Ishikawa (cell line): ENCODE measurements at regions not wholly inside any gene's neighbourhood (a gene's known extent, or its start where the extent isn't known, plus 50 kb on each side); places are given as distances from the start of the nearest gene placed in this dataset.

ENCODE experiments used
- CEBPB ChIP-seq: IDR thresholded peaks from 2 replicates; pipeline ENCODE4 v1.6.1; 2012
- CREB1 ChIP-seq: IDR thresholded peaks from 2 replicates; pipeline ENCODE4 v1.6.1; 2012; ENCODE audit warnings: low read depth
- EGR1 ChIP-seq: IDR thresholded peaks from 2 replicates; pipeline ENCODE4 v1.6.1; 2012
- EP300 ChIP-seq: IDR thresholded peaks from 2 replicates; pipeline ENCODE4 v1.6.1; 2012; ENCODE audit warnings: borderline replicate concordance
- FOXM1 ChIP-seq: IDR thresholded peaks from 2 replicates; pipeline ENCODE4 v1.6.1; 2012; ENCODE audit warnings: low read depth, borderline replicate concordance
- NFIC ChIP-seq: IDR thresholded peaks from 2 replicates; pipeline ENCODE4 v1.6.1; 2012
- RAD21 ChIP-seq: IDR thresholded peaks from 2 replicates; pipeline ENCODE4 v1.6.1; 2012; ENCODE audit warnings: low read depth
- TAF1 ChIP-seq: IDR thresholded peaks from 2 replicates; pipeline ENCODE4 v1.6.1; 2012; ENCODE audit warnings: low read depth, mild to moderate bottlenecking
- TCF12 ChIP-seq: IDR thresholded peaks from 2 replicates; pipeline ENCODE4 v1.6.1; 2012; ENCODE audit warnings: low read depth
- TEAD4 ChIP-seq: IDR thresholded peaks from 2 replicates; pipeline ENCODE4 v1.6.1; 2012
- USF1 ChIP-seq: IDR thresholded peaks from 2 replicates; pipeline ENCODE4 v1.6.1; 2012
- YY1 ChIP-seq: IDR thresholded peaks from 2 replicates; pipeline ENCODE4 v1.6.1; 2012; ENCODE audit warnings: low read depth
- ZBTB7A ChIP-seq: IDR thresholded peaks from 2 replicates; pipeline ENCODE4 v1.6.1; 2012; ENCODE audit warnings: low read depth
- TF ChIP-seq, protein P1 (sequence below): IDR thresholded peaks from 2 replicates; pipeline ENCODE4 v1.6.1; 2012
- TF ChIP-seq, protein P2 (sequence below): IDR thresholded peaks from 2 replicates; pipeline ENCODE4 v1.6.1; 2012; ENCODE audit warnings: low read depth, mild to moderate bottlenecking

DNA sequence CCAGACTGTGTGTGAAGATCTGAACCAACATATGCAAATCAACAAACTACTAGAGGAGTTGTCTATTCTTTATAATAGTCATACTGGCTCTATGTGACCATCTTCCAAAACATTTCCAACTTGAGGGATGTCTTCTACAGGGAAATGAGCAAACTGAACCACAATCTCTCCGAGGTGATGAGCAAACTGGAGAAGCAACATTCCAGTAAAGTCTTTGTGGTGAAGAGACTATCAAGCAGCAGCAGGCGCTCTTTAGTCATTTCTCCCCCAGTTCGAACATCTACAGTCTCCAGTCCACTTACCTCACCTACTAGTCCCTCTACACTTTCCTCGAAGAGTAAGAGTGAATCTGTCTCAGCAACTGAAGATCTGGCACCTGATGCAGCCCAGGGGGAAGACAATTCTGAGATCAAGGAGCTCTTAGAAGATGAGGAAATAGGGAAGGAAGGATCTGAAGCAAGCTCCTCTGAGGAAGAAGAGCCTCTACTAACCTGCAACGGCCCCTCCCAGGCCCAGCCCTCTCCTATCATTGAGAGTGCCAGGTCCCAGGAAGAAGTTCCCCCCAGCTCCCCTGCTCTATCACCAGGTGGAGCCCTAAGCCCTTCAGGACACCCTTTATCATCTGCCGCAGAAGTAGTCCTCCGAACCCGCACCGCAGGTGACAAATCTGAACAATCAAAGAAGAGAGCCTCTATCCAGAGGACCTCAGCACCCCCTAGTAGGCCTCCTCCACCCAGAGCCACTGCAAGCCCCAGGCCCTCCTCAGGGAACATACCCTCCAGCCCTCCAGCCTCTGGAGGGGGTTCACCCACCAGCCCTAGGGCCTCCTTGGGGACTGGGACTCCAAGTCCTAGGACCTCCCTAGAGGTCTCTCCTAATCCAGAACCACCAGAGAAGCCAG is 98.1 kb downstream of the HNRNPD start:
- TF ChIP-seq TAF1 (no peak), CEBPB (no peak), ZBTB7A (no peak), EP300 (no peak), EGR1 (no peak), TEAD4 (no peak), NFIC (no peak)
- TF ChIP-seq, protein P1, sequence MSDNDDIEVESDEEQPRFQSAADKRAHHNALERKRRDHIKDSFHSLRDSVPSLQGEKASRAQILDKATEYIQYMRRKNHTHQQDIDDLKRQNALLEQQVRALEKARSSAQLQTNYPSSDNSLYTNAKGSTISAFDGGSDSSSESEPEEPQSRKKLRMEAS, result no peak
- TF ChIP-seq, protein P2, sequence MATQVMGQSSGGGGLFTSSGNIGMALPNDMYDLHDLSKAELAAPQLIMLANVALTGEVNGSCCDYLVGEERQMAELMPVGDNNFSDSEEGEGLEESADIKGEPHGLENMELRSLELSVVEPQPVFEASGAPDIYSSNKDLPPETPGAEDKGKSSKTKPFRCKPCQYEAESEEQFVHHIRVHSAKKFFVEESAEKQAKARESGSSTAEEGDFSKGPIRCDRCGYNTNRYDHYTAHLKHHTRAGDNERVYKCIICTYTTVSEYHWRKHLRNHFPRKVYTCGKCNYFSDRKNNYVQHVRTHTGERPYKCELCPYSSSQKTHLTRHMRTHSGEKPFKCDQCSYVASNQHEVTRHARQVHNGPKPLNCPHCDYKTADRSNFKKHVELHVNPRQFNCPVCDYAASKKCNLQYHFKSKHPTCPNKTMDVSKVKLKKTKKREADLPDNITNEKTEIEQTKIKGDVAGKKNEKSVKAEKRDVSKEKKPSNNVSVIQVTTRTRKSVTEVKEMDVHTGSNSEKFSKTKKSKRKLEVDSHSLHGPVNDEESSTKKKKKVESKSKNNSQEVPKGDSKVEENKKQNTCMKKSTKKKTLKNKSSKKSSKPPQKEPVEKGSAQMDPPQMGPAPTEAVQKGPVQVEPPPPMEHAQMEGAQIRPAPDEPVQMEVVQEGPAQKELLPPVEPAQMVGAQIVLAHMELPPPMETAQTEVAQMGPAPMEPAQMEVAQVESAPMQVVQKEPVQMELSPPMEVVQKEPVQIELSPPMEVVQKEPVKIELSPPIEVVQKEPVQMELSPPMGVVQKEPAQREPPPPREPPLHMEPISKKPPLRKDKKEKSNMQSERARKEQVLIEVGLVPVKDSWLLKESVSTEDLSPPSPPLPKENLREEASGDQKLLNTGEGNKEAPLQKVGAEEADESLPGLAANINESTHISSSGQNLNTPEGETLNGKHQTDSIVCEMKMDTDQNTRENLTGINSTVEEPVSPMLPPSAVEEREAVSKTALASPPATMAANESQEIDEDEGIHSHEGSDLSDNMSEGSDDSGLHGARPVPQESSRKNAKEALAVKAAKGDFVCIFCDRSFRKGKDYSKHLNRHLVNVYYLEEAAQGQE, result no peak

GRCh38 chr4:82268826-82269193 is 105.0 kb downstream of the HNRNPD start:
- no peak for TF ChIP-seq CREB1
- no peak for TF ChIP-seq EGR1
- TF ChIP-seq, protein P1, result no peak
- TF ChIP-seq EP300, result no peak
- no peak for TF ChIP-seq TEAD4
- no peak for TF ChIP-seq FOXM1
- TF ChIP-seq TAF1, result no peak
- TF ChIP-seq NFIC, result no peak
- TF ChIP-seq ZBTB7A, result no peak
- TF ChIP-seq USF1, result no peak
- no peak for TF ChIP-seq RAD21
- TF ChIP-seq CEBPB, result no peak
- TF ChIP-seq, protein P2, result no peak
- TF ChIP-seq TCF12, result no peak
- no peak for TF ChIP-seq YY1

DNA sequence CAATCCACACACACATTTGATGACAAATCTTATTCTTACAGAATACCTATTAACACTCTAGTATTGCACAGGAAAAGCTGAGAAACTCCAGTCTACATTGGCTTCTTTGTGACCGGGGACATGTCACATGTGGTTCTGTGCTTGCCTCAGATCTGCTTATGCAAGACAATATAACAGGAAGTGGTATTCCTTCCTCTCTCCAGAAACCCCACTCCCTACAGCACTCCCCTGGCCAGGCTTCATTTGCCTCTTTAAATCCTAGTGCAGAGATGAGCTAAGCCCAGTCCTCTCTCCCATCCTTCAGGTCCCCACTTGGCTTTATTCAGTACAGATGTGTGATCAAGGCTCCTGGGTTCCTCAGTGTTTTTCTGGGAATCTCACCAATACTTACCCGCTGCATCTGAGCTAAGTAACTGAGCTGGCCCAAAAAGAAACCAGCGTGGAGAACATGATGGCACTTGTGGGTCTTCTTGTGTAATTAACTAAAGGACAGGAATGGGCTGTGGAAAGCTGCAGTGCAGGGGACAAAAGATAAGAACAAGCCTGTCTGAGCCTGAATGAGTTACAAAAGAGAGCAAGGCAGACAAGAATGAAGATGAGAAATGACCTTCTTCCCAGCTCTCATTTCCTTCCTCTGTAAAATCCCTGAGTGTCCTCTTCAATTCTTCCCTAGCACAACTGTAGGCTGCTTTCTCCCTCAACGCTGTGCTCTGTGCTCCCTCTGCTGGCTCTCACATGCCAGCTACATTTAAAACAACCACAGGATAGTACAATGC is 105.6 kb downstream of the HNRNPD start:
- TF ChIP-seq ZBTB7A (no peak), USF1 (no peak), CEBPB (no peak), NFIC (no peak), EGR1 (no peak), TAF1 (no peak), RAD21 (peak; percentile 88)
- TF ChIP-seq, protein P2, result no peak
- TF ChIP-seq, protein P1, result no peak

DNA sequence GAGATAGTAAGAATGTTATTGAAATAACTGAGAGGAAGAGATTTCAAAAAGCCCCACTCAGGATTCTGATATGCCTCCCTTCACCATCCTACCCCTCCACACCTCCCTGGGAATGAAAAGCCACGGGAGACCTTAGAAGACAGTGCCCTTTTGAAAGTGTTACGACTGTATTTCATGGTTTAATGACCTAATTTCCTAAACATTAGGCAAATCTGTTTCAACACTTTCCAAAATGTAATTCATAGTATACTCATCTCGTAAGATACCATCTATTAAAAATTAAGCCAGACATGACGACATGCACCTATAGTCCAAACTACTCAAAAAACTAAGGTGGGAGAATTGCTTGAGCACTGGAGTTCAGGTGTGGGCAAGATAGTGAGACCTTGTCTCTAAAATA is 106.3 kb downstream of the HNRNPD start:
- TF ChIP-seq USF1 (no peak), CEBPB (no peak), TEAD4 (no peak), EP300 (no peak), FOXM1 (no peak), ZBTB7A (no peak), EGR1 (no peak), CREB1 (no peak), YY1 (no peak), NFIC (no peak), TAF1 (no peak), RAD21 (no peak)
- TF ChIP-seq, protein P2, result no peak
- TF ChIP-seq, protein P1, result no peak
